ENCODE measurements at regions not wholly inside any gene's neighbourhood (a gene's known extent, or its start where the extent isn't known, plus 50 kb on each side); places are given as distances from the start of the nearest gene placed in this dataset.

DNA sequence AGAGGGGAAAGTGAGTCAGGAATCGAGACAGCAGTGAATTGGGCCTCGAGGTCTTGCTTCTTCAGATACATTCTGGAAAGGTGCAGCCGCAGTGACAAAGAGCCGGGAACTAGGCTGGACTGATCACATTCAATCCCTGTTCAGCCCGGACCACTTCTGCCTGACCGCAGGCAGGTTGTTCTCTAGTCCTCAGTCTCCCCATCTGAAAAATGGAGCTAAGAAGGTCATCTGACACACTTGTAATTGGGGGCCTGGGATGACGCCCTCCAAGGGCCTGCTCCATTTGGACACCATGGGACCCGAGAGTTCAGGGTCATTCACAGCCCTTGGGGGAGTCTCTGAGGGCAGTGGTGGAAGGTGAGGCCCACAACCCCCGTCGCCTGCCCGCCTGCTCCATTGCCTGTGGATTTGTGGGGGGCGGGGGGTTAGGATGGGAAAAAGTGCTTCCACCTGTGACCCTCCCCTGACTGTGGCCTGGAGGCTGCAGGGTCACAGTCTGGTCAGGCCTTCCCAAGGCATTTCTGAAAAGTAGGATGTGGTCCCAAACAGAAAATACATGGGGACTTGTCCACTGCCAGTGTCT is 87.9 kb upstream of the CSF3R start (continued):
- TF ChIP-seq, protein P1, sequence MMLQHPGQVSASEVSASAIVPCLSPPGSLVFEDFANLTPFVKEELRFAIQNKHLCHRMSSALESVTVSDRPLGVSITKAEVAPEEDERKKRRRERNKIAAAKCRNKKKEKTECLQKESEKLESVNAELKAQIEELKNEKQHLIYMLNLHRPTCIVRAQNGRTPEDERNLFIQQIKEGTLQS (IDR thresholded peaks at IDR 0.05; ENCODE audit: insufficient read depth, low read depth, low read length) = no peak
- no peak for TF ChIP-seq CTBP2 (IDR thresholded peaks at IDR 0.05; ENCODE audit: borderline replicate concordance, insufficient read depth, insufficient read length, low read length)
- TF ChIP-seq GTF2F1 (IDR thresholded peaks at IDR 0.05; ENCODE audit: borderline replicate concordance, low read depth, low read length) = no peak
- no peak for TF ChIP-seq POLR2A (IDR thresholded peaks at IDR 0.05; ENCODE audit: control extremely low read depth in 1 of 2, low read depth in 2 of 2, low read length in 2 of 2)
- TF ChIP-seq TAF1 (IDR thresholded peaks at IDR 0.05; ENCODE audit: low read depth, low read length) = no peak
- TF ChIP-seq EP300 (IDR thresholded peaks at IDR 0.05; ENCODE audit: borderline replicate concordance in 1 of 2, low read depth in 2 of 2, low read length in 2 of 2) = no peak
- no peak for TF ChIP-seq GABPA (IDR thresholded peaks at IDR 0.05; ENCODE audit: borderline replicate concordance, insufficient read depth, low read length)

Data from H1 (cell line).